Adrenal gland (tissue), 9 donors: ENCODE measurements at regions not wholly inside any gene's neighbourhood (a gene's known extent, or its start where the extent isn't known, plus 50 kb on each side); places are given as distances from the start of the nearest gene placed in this dataset.
"Not testable (repeated sequence)": the region's sequence is repeated elsewhere in the genome, so short reads cannot be mapped to it uniquely, and the experiment has no call there.

Experiments
- DNase-seq, 7 donors: peaks; one replicate each; pipeline ENCODE4 v3.0.0-alpha.2; 2019 to 2020
- H3K27ac ChIP-seq, 5 donors: fragments of 200-600 bp; sonication (generic) in 4 of 5; 1 replicate in 3 of 5; 2 replicates in 2 of 5; pipeline versions ENCODE4 v1.5.1 to v1.8.0; 2016 to 2020; ENCODE audit warnings: mild to moderate bottlenecking in 1 of 5
- H3K27me3 ChIP-seq: fragments of 200-600 bp; 2 replicates; pipeline ENCODE4 v1.8.0; 2021
- H3K36me3 ChIP-seq, 2 donors: fragments of 200-600 bp; replicated peaks in 1 of 2; 1 replicate in 1 of 2; 2 replicates in 1 of 2; pipeline versions ENCODE4 v1.5.1 to v1.8.0; 2018 to 2022
- H3K4me1 ChIP-seq, 2 donors: fragments of 200-600 bp; replicated peaks in 1 of 2; 1 replicate in 1 of 2; 2 replicates in 1 of 2; pipeline versions ENCODE4 v1.5.1 to v1.8.0; 2018 to 2021
- H3K4me3 ChIP-seq, 4 donors: fragments of 200-600 bp; sonication (generic) in 3 of 4; one replicate each; pipeline ENCODE4 v1.5.1; 2016 to 2018
- H3K9me3 ChIP-seq, 3 donors: fragments of 200-600 bp; sonication (generic) in 1 of 3; replicated peaks in 1 of 3; 1 replicate in 2 of 3; 2 replicates in 1 of 3; pipeline versions ENCODE4 v1.5.1 to v1.8.0; 2016 to 2021
- CTCF ChIP-seq, 6 experiments: fragments of 450-650 bp in 4 of 6; fragments of 200-600 bp in 2 of 6; sonication (generic) in 1 of 6; IDR thresholded peaks; 1 replicate in 5 of 6; 2 replicates in 1 of 6; pipeline versions ENCODE4 v1.5.1 to v1.8.0; 2016 to 2021; ENCODE audit warnings: antibody characterized with exemption in 6 of 6, mild to moderate bottlenecking in 2 of 6, moderate library complexity in 1 of 6
- POLR2A ChIP-seq, 2 donors: fragments of 450-650 bp; IDR thresholded peaks; one replicate each; pipeline ENCODE4 v1.6.1; 2017; ENCODE audit warnings: antibody characterized with exemption in 2 of 2, mild to moderate bottlenecking in 2 of 2, moderate library complexity in 1 of 2
- WGBS, 4 donors: extraction: QIAGEN DNeasy Blood & Tissue Kit in 2 of 4; methylation state at CpG; one replicate each; pipeline versions ENCODE4 v1.1.5 to v1.1.7; 2013 to 2017; 5-methylcytosine and 5-hydroxymethylcytosine counted together
- intact Hi-C, 2 donors: fragments of 100-400 bp; cut with DNase I; formaldehyde crosslinking; loops; one replicate each; pipeline versions ENCODE4 v1.14.1 to v1.15.0; 2022 to 2023
- donor health status: healthy with polysubstance abuse.
- donor health status: Bipolar disorder and iron deficiency.
- donor health status: DM: yes; HTN: yes; CAD: no.
- donor health status: DM: no; HTN: no; CAD: no.
- donor health status: DM: no; HTN: no; CAD: no.

GRCh38 chr9:29422438-29422837 is 1849.2 kb upstream of the C9orf72 start:
- Histone ChIP-seq H3K4me1 (no peaks in the 10 kb centered on the region), H3K27me3 (no peaks in the 10 kb centered on the region), H3K4me3 (no peak overlapping the region), H3K27ac (no peak overlapping the region), H3K36me3 (no peaks in the 10 kb centered on the region), H3K9me3 (no peaks in the 10 kb centered on the region)
- 15 to 32% (median 16%) methylated on average over 3 of the region's 3 CpGs for WGBS, 4 donors
- no peak for TF ChIP-seq CTCF (IDR thresholded peaks at IDR 0.05)
- no peak for TF ChIP-seq POLR2A (IDR thresholded peaks at IDR 0.05)
- DNase-seq: no peak
- intact Hi-C loops: no loop called here

GRCh38 chr9:29432191-29432590 is 1858.9 kb upstream of the C9orf72 start:
- Histone ChIP-seq H3K4me3 (no peak overlapping the region), H3K36me3 (no peaks in the 10 kb centered on the region), H3K9me3 (no peaks in the 10 kb centered on the region), H3K4me1 (no peaks in the 10 kb centered on the region), H3K27me3 (no peaks in the 10 kb centered on the region), H3K27ac (no peak overlapping the region)
- DNase-seq: no peak
- intact Hi-C loops: no loop called here
- TF ChIP-seq CTCF (IDR thresholded peaks at IDR 0.05) (no peak), POLR2A (IDR thresholded peaks at IDR 0.05) (no peak)

GRCh38 chr9:29432656-29433055 is 1859.4 kb upstream of the C9orf72 start:
- H3K9me3 ChIP-seq, H3K27ac ChIP-seq, H3K27me3 ChIP-seq, H3K36me3 ChIP-seq, H3K4me1 ChIP-seq, intact Hi-C loops, H3K4me3 ChIP-seq, DNase-seq: not testable (repeated sequence)
- 35 to 42% (median 39%) methylated on average over 2 of the region's 2 CpGs for WGBS, 4 donors

GRCh38 chr9:29435368-29435767 is 1862.1 kb upstream of the C9orf72 start:
- 61 to 79% (median 75%) methylated on average over 1 of the region's 1 CpG for WGBS, 4 donors
- no peaks in the 10 kb centered on the region for H3K4me1 ChIP-seq
- intact Hi-C loops: no loop called here
- no peak for TF ChIP-seq POLR2A (IDR thresholded peaks at IDR 0.05)
- TF ChIP-seq CTCF (IDR thresholded peaks at IDR 0.05): no peak
- no peaks in the 10 kb centered on the region for H3K9me3 ChIP-seq
- DNase-seq: no peak
- no peaks in the 10 kb centered on the region for H3K27me3 ChIP-seq
- no peak overlapping the region for H3K27ac ChIP-seq
- no peaks in the 10 kb centered on the region for H3K36me3 ChIP-seq
- H3K4me3 ChIP-seq: no peak overlapping the region

- intact Hi-C loops: no loop called here
- TF ChIP-seq POLR2A (IDR thresholded peaks at IDR 0.05): no peak
- Histone ChIP-seq H3K27ac (no peak overlapping the region), H3K9me3 (no peaks in the 10 kb centered on the region), H3K4me3 (no peak overlapping the region), H3K27me3 (no peaks in the 10 kb centered on the region), H3K36me3 (no peaks in the 10 kb centered on the region), H3K4me1 (no peaks in the 10 kb centered on the region)
- 49 to 54% (median 52%) methylated on average over 3 of the region's 3 CpGs for WGBS, 4 donors
- DNase-seq: no peak
Measured at GRCh38 chr9:29437526-29437925, 1864.2 kb upstream of the C9orf72 start.
